Smooth muscle cell (in vitro differentiated cells): ENCODE measurements at regions not wholly inside any gene's neighbourhood (a gene's known extent, or its start where the extent isn't known, plus 50 kb on each side); places are given as distances from the start of the nearest gene placed in this dataset.
A peak's percentile ranks its signal among the peaks of the same experiment; 100 is the strongest.

ENCODE experiments used
- DNase-seq: peaks from one replicate; lab custom pipeline; 2025; ENCODE audit not compliant: unreplicated experiment; lab: John Stamatoyannopoulos, UW
- H2AFZ ChIP-seq: fragments of 200-600 bp; sonication (generic); 2 replicates; pipeline ENCODE4 v1.6.0; 2016; ENCODE audit warnings: antibody characterized with exemption, low read depth, mild to moderate bottlenecking
- H3F3A ChIP-seq: fragments of 200-600 bp; sonication (generic); 2 replicates; pipeline ENCODE4 v1.6.0; 2017; ENCODE audit warnings: antibody characterized with exemption, low read depth
- H3K27ac ChIP-seq: fragments of 200-600 bp; sonication (generic); 2 replicates; pipeline ENCODE4 v1.5.1; 2016; ENCODE audit warnings: low read depth, mild to moderate bottlenecking
- H3K27me3 ChIP-seq: fragments of 200-600 bp; sonication (generic); 2 replicates; pipeline ENCODE4 v1.6.1; 2016; ENCODE audit warnings: low read depth, mild to moderate bottlenecking
- H3K36me3 ChIP-seq: fragments of 200-600 bp; sonication (generic); 2 replicates; pipeline ENCODE4 v1.5.1; 2016; ENCODE audit warnings: low read depth
- H3K4me1 ChIP-seq: fragments of 200-600 bp; sonication (generic); 2 replicates; pipeline ENCODE4 v1.5.1; 2016; ENCODE audit warnings: low read depth
- H3K4me2 ChIP-seq: fragments of 200-600 bp; sonication (generic); 2 replicates; pipeline ENCODE4 v1.6.0; 2016; ENCODE audit warnings: mild to moderate bottlenecking
- H3K4me3 ChIP-seq: fragments of 200-600 bp; sonication (generic); 2 replicates; pipeline ENCODE4 v1.5.1; 2016; ENCODE audit warnings: mild to moderate bottlenecking
- H3K79me2 ChIP-seq: fragments of 200-600 bp; sonication (generic); 2 replicates; pipeline ENCODE4 v1.6.0; 2016; ENCODE audit warnings: low read depth, mild to moderate bottlenecking
- H3K9ac ChIP-seq: fragments of 200-600 bp; sonication (generic); 2 replicates; pipeline ENCODE4 v1.6.0; 2016; ENCODE audit warnings: low read depth
- H3K9me3 ChIP-seq: fragments of 200-600 bp; sonication (generic); replicated peaks from 2 replicates; pipeline ENCODE4 v1.5.1; 2016; ENCODE audit warnings: low read depth
- H4K20me1 ChIP-seq: fragments of 200-600 bp; sonication (generic); 2 replicates; pipeline ENCODE4 v1.6.0; 2016; ENCODE audit warnings: low read depth
- CTCF ChIP-seq: fragments of 200-600 bp; sonication (generic); IDR thresholded peaks from 2 replicates; pipeline ENCODE4 v1.5.1; 2017; ENCODE audit warnings: borderline replicate concordance, mild to moderate bottlenecking, antibody characterized with exemption; ENCODE audit not compliant: insufficient read depth, poor library complexity, severe bottlenecking
- WGBS: methylation state at CpG from one replicate; pipeline ENCODE4 v1.1.7; 2016; ENCODE audit warnings: low lambda C conversion rate; 5-methylcytosine and 5-hydroxymethylcytosine counted together

- H2AFZ ChIP-seq, result no peak overlapping the region
- no peak overlapping the region for H3K4me3 ChIP-seq
- peaks cover 27% of the 10 kb centered on the region for H3F3A ChIP-seq
- no peaks in the 10 kb centered on the region for H3K79me2 ChIP-seq
- H3K9me3 ChIP-seq, result no peaks in the 10 kb centered on the region
- H3K27me3 ChIP-seq, result no peaks in the 10 kb centered on the region
- H3K9ac ChIP-seq, result no peak overlapping the region
- 97% methylated on average over 13 of the region's 13 CpGs for WGBS
- no peak overlapping the region for H3K4me2 ChIP-seq
- no peak for TF ChIP-seq CTCF
- no peak for DNase-seq
- H3K36me3 ChIP-seq, result no peaks in the 10 kb centered on the region
- H3K27ac ChIP-seq, result peak overlapping the region; percentile 38
- no peaks in the 10 kb centered on the region for H4K20me1 ChIP-seq
- H3K4me1 ChIP-seq, result peaks cover 30% of the 10 kb centered on the region
Measured at GRCh38 chr1:94617957-94618739, 76.6 kb upstream of the F3 start.

- Histone ChIP-seq H3F3A (peaks cover 21% of the 10 kb centered on the region), H4K20me1 (no peaks in the 10 kb centered on the region), H3K4me2 (no peak overlapping the region), H3K4me1 (peaks cover 21% of the 10 kb centered on the region), H3K4me3 (no peak overlapping the region), H3K9me3 (no peaks in the 10 kb centered on the region), H3K27me3 (no peaks in the 10 kb centered on the region), H3K27ac (peak overlapping the region; percentile 38), H3K9ac (no peak overlapping the region), H2AFZ (no peak overlapping the region), H3K36me3 (no peaks in the 10 kb centered on the region), H3K79me2 (no peaks in the 10 kb centered on the region)
- 71% methylated on average over 6 of the region's 6 CpGs for WGBS
- TF ChIP-seq CTCF, result no peak
- no peak for DNase-seq
Measured at GRCh38 chr1:94617134-94617805, 75.7 kb upstream of the F3 start.

- Histone ChIP-seq H3K79me2 (no peaks in the 10 kb centered on the region), H2AFZ (no peak overlapping the region), H3K4me2 (no peak overlapping the region), H3K9ac (no peak overlapping the region), H3K27me3 (no peaks in the 10 kb centered on the region), H3K27ac (peak overlapping the region; percentile 13), H3K4me3 (no peak overlapping the region), H3K9me3 (no peaks in the 10 kb centered on the region), H3F3A (peaks cover 13% of the 10 kb centered on the region), H3K36me3 (no peaks in the 10 kb centered on the region), H3K4me1 (peaks cover 14% of the 10 kb centered on the region), H4K20me1 (no peaks in the 10 kb centered on the region)
- 58% methylated on average over 2 of the region's 2 CpGs for whole genome bisulfite sequencing
- no peak for DNase-seq
- no peak for TF ChIP-seq CTCF
Measured at GRCh38 chr1:94616506-94616905, 74.9 kb upstream of the F3 start.
